Smooth muscle cell (in vitro differentiated cells): ENCODE measurements at regions not wholly inside any gene's neighbourhood (a gene's known extent, or its start where the extent isn't known, plus 50 kb on each side); places are given as distances from the start of the nearest gene placed in this dataset.

Experiments used
- DNase-seq: peaks from one replicate; lab custom pipeline; 2025; ENCODE audit not compliant: unreplicated experiment; lab: John Stamatoyannopoulos, UW
- H2AFZ ChIP-seq: fragments of 200-600 bp; sonication (generic); 2 replicates; pipeline ENCODE4 v1.6.0; 2016; ENCODE audit warnings: antibody characterized with exemption, low read depth, mild to moderate bottlenecking
- H3F3A ChIP-seq: fragments of 200-600 bp; sonication (generic); 2 replicates; pipeline ENCODE4 v1.6.0; 2017; ENCODE audit warnings: antibody characterized with exemption, low read depth
- H3K27ac ChIP-seq: fragments of 200-600 bp; sonication (generic); 2 replicates; pipeline ENCODE4 v1.5.1; 2016; ENCODE audit warnings: low read depth, mild to moderate bottlenecking
- H3K27me3 ChIP-seq: fragments of 200-600 bp; sonication (generic); 2 replicates; pipeline ENCODE4 v1.6.1; 2016; ENCODE audit warnings: low read depth, mild to moderate bottlenecking
- H3K36me3 ChIP-seq: fragments of 200-600 bp; sonication (generic); 2 replicates; pipeline ENCODE4 v1.5.1; 2016; ENCODE audit warnings: low read depth
- H3K4me1 ChIP-seq: fragments of 200-600 bp; sonication (generic); 2 replicates; pipeline ENCODE4 v1.5.1; 2016; ENCODE audit warnings: low read depth
- H3K4me2 ChIP-seq: fragments of 200-600 bp; sonication (generic); 2 replicates; pipeline ENCODE4 v1.6.0; 2016; ENCODE audit warnings: mild to moderate bottlenecking
- H3K4me3 ChIP-seq: fragments of 200-600 bp; sonication (generic); 2 replicates; pipeline ENCODE4 v1.5.1; 2016; ENCODE audit warnings: mild to moderate bottlenecking
- H3K79me2 ChIP-seq: fragments of 200-600 bp; sonication (generic); 2 replicates; pipeline ENCODE4 v1.6.0; 2016; ENCODE audit warnings: low read depth, mild to moderate bottlenecking
- H3K9ac ChIP-seq: fragments of 200-600 bp; sonication (generic); 2 replicates; pipeline ENCODE4 v1.6.0; 2016; ENCODE audit warnings: low read depth
- H3K9me3 ChIP-seq: fragments of 200-600 bp; sonication (generic); replicated peaks from 2 replicates; pipeline ENCODE4 v1.5.1; 2016; ENCODE audit warnings: low read depth
- H4K20me1 ChIP-seq: fragments of 200-600 bp; sonication (generic); 2 replicates; pipeline ENCODE4 v1.6.0; 2016; ENCODE audit warnings: low read depth
- WGBS: methylation state at CpG from one replicate; pipeline ENCODE4 v1.1.7; 2016; ENCODE audit warnings: low lambda C conversion rate; 5-methylcytosine and 5-hydroxymethylcytosine counted together
- TF ChIP-seq, protein P1 (sequence below): fragments of 200-600 bp; sonication (generic); IDR thresholded peaks from 2 replicates; pipeline ENCODE4 v1.5.1; 2017; ENCODE audit warnings: borderline replicate concordance, mild to moderate bottlenecking, antibody characterized with exemption; ENCODE audit not compliant: insufficient read depth, poor library complexity, severe bottlenecking

DNA sequence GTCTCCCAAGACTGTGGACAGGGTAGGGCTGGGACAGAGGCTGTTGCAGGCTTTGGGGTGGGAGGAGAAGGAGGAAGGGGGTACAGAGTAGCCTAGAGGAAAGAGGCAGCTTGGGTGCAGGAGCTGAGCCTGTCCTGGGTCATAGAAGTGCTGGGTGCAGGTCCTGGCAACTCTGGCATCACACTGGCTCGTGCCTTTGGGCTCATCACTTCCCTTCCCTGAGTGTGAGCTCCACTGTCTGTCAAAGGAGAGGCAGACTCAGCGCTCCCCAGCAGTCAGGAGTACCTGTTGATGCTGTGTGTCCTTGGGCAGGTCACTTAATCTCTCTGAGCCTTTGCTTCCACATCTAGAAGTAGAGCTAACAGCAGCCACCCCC, 157.1 kb downstream of the PTPRU start:
- Histone ChIP-seq H3K4me2 (no peak overlapping the region), H3K4me3 (no peak overlapping the region), H4K20me1 (no peaks in the 10 kb centered on the region), H3K27ac (no peak overlapping the region), H3K36me3 (no peaks in the 10 kb centered on the region), H3K27me3 (no peaks in the 10 kb centered on the region), H3K79me2 (no peaks in the 10 kb centered on the region), H2AFZ (no peak overlapping the region), H3K9ac (no peak overlapping the region), H3K9me3 (no peaks in the 10 kb centered on the region), H3K4me1 (no peaks in the 10 kb centered on the region), H3F3A (no peaks in the 10 kb centered on the region)
- TF ChIP-seq, protein P1, sequence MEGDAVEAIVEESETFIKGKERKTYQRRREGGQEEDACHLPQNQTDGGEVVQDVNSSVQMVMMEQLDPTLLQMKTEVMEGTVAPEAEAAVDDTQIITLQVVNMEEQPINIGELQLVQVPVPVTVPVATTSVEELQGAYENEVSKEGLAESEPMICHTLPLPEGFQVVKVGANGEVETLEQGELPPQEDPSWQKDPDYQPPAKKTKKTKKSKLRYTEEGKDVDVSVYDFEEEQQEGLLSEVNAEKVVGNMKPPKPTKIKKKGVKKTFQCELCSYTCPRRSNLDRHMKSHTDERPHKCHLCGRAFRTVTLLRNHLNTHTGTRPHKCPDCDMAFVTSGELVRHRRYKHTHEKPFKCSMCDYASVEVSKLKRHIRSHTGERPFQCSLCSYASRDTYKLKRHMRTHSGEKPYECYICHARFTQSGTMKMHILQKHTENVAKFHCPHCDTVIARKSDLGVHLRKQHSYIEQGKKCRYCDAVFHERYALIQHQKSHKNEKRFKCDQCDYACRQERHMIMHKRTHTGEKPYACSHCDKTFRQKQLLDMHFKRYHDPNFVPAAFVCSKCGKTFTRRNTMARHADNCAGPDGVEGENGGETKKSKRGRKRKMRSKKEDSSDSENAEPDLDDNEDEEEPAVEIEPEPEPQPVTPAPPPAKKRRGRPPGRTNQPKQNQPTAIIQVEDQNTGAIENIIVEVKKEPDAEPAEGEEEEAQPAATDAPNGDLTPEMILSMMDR: no peak
- no peak for DNase-seq
- whole genome bisulfite sequencing: 68% methylated on average over 2 of the region's 2 CpGs

GRCh38 chr1:29392486-29393450, 156.4 kb downstream of the PTPRU start:
- no peaks in the 10 kb centered on the region for H3K27me3 ChIP-seq
- H3K9me3 ChIP-seq: no peaks in the 10 kb centered on the region
- no peaks in the 10 kb centered on the region for H3F3A ChIP-seq
- no peak overlapping the region for H3K4me3 ChIP-seq
- no peaks in the 10 kb centered on the region for H3K36me3 ChIP-seq
- H3K9ac ChIP-seq: no peak overlapping the region
- WGBS: 77% methylated on average over 7 of the region's 7 CpGs
- no peaks in the 10 kb centered on the region for H3K79me2 ChIP-seq
- H3K27ac ChIP-seq: no peak overlapping the region
- TF ChIP-seq, protein P1: no peak
- DNase-seq: no peak
- H2AFZ ChIP-seq: no peak overlapping the region
- H3K4me2 ChIP-seq: no peak overlapping the region
- no peaks in the 10 kb centered on the region for H3K4me1 ChIP-seq
- no peaks in the 10 kb centered on the region for H4K20me1 ChIP-seq

GRCh38 chr1:29392036-29392435, 155.7 kb downstream of the PTPRU start:
- H3K27me3 ChIP-seq: peaks cover 4% of the 10 kb centered on the region
- no peak overlapping the region for H3K9ac ChIP-seq
- 82% methylated on average over 3 of the region's 3 CpGs for WGBS
- H3K4me2 ChIP-seq: no peak overlapping the region
- no peaks in the 10 kb centered on the region for H3F3A ChIP-seq
- no peaks in the 10 kb centered on the region for H3K9me3 ChIP-seq
- no peaks in the 10 kb centered on the region for H4K20me1 ChIP-seq
- no peak overlapping the region for H3K4me3 ChIP-seq
- TF ChIP-seq, protein P1: no peak
- H3K27ac ChIP-seq: no peak overlapping the region
- no peak for DNase-seq
- no peaks in the 10 kb centered on the region for H3K79me2 ChIP-seq
- H3K4me1 ChIP-seq: no peaks in the 10 kb centered on the region
- no peaks in the 10 kb centered on the region for H3K36me3 ChIP-seq
- H2AFZ ChIP-seq: no peak overlapping the region
